ENCODE measurements at regions not wholly inside any gene's neighbourhood (a gene's known extent, or its start where the extent isn't known, plus 50 kb on each side); places are given as distances from the start of the nearest gene placed in this dataset.
"Not testable (repeated sequence)": the region's sequence is repeated elsewhere in the genome, so short reads cannot be mapped to it uniquely, and the experiment has no call there.

GRCh38 chr11:134843020-134843419 is 431.0 kb upstream of the B3GAT1 start:
- TF ChIP-seq CTCF (IDR thresholded peaks at IDR 0.05; ENCODE audit: control extremely low read depth, extremely low read depth, low read depth, missing control alignments): no peak
- POLR2A ChIA-PET: no interaction called here
- DNase-seq (ENCODE audit: extremely low spot score): no peak
- CTCF ChIA-PET: interaction anchor here (1.4 kb wide), 1 partner anchor 26 kb away, joined by 3 read pairs; no protein-coding TSS in a partner anchor

GRCh38 chr11:134841972-134842371 is 429.9 kb upstream of the B3GAT1 start:
- ChIA-PET CTCF (no interaction called here), POLR2A (no interaction called here)
- DNase-seq (ENCODE audit: extremely low spot score): no peak
- TF ChIP-seq CTCF (IDR thresholded peaks at IDR 0.05; ENCODE audit: control extremely low read depth, extremely low read depth, low read depth, missing control alignments): no peak

GRCh38 chr11:134841411-134841810 is 429.4 kb upstream of the B3GAT1 start:
- no peak for TF ChIP-seq CTCF (IDR thresholded peaks at IDR 0.05; ENCODE audit: control extremely low read depth, extremely low read depth, low read depth, missing control alignments)
- no peak for DNase-seq (ENCODE audit: extremely low spot score)
- ChIA-PET POLR2A (no interaction called here), CTCF (interaction anchor here (1.0 to 1.5 kb wide), 2 partner anchors 9 to 27 kb away, joined by 3 to 4 read pairs; no protein-coding TSS in a partner anchor)

- no peak for TF ChIP-seq CTCF (IDR thresholded peaks at IDR 0.05; ENCODE audit: control extremely low read depth, extremely low read depth, low read depth, missing control alignments)
- POLR2A ChIA-PET: no interaction called here
- CTCF ChIA-PET: interaction anchor here (1.0 to 1.5 kb wide), 2 partner anchors 9 to 28 kb away, joined by 3 to 4 read pairs; no protein-coding TSS in a partner anchor
- DNase-seq (ENCODE audit: extremely low spot score): no peak
Observed at GRCh38 chr11:134840945-134841344, 428.9 kb upstream of the B3GAT1 start.

- POLR2A ChIA-PET; DNase-seq (ENCODE audit: extremely low spot score): not testable (repeated sequence)
- CTCF ChIA-PET: interaction anchor here (1.5 kb wide), 1 partner anchor 29 kb away, joined by 4 read pairs; no protein-coding TSS in a partner anchor
Observed at GRCh38 chr11:134840165-134840564, 428.1 kb upstream of the B3GAT1 start.

- POLR2A ChIA-PET: no interaction called here
- CTCF ChIA-PET: no interaction called here
Observed at GRCh38 chr11:134838708-134839107, 426.7 kb upstream of the B3GAT1 start.

GRCh38 chr11:134837887-134838232 is 425.8 kb upstream of the B3GAT1 start:
- POLR2A ChIA-PET: no interaction called here
- no peak for TF ChIP-seq CTCF (IDR thresholded peaks at IDR 0.05; ENCODE audit: control extremely low read depth, extremely low read depth, low read depth, missing control alignments)
- DNase-seq (ENCODE audit: extremely low spot score): no peak
- CTCF ChIA-PET: interaction anchor here (1.0 kb wide), 1 partner anchor 15 kb away, joined by 3 read pairs; no protein-coding TSS in a partner anchor

More at GRCh38 chr11:134838708-134839107, 426.7 kb upstream of the B3GAT1 start:
- no peak for DNase-seq (ENCODE audit: extremely low spot score)
- no peak for TF ChIP-seq CTCF (IDR thresholded peaks at IDR 0.05; ENCODE audit: control extremely low read depth, extremely low read depth, low read depth, missing control alignments)

Measured in GM10248 (cell line).